ENCODE measurements at regions not wholly inside any gene's neighbourhood (a gene's known extent, or its start where the extent isn't known, plus 50 kb on each side); places are given as distances from the start of the nearest gene placed in this dataset.

DNA sequence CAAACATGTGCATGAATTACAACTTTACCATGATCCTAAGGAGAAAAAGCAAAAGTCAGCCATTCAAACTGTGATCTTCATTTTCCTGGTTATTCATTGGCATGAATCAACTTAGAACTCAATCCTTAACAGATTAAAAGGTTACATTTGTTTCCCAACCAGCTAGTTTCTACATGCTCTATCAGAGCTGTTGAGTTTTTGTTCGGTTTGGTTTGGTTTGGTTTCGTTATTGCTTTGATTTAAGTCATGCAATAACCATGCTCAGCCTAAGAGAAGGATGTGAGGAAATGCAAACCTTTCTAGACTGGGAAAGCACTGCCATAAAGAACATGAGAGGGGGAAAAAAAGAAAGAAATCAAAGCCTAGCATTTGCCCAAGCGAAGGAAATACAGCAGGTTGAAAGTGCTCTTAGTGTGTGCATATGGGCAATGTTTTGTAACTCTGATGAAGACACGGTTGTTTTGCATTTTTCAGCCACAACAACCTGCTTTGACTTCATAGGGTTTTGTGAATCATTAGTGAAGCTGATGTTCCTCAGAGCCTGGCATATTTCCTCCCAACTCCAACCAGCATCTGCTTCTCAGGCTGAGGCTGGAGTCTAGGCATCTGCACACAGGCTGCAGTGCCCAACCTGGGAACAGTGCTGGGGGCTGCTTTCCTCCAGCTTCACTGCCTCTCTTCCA lies 234.3 kb downstream of the ZNF674 start:
- TF ChIP-seq POLR2A (IDR thresholded peaks at IDR 0.05; ENCODE audit: low read depth, low read length) (no peak), POLR2AphosphoS5 (IDR thresholded peaks at IDR 0.05; ENCODE audit: low read depth, low read length) (no peak), TAF1 (IDR thresholded peaks at IDR 0.05; ENCODE audit: low read depth, low read length) (no peak), PAX5 (IDR thresholded peaks at IDR 0.05; ENCODE audit: insufficient read depth, low read length, severe bottlenecking) (no peak), SPI1 (IDR thresholded peaks at IDR 0.05; ENCODE audit: low read depth, low read length) (no peak)
